NOMO-1 treated with DMSO at 0.1 percent for 48 hours (cell line): ENCODE measurements at regions not wholly inside any gene's neighbourhood (a gene's known extent, or its start where the extent isn't known, plus 50 kb on each side); places are given as distances from the start of the nearest gene placed in this dataset.
A peak's percentile ranks its signal among the peaks of the same experiment; 100 is the strongest.

Experiments used
- DNase-seq: peaks from one replicate; lab custom pipeline; 2025; ENCODE audit not compliant: unreplicated experiment; lab: John Stamatoyannopoulos, UW

- no peak for DNase-seq
These were observed 173.3 kb upstream of the PIEZO2 start for GRCh38 chr18:11322716-11323115.

GRCh38 chr18:11322006-11322405 is 172.6 kb upstream of the PIEZO2 start:
- DNase-seq, result no peak

DNA sequence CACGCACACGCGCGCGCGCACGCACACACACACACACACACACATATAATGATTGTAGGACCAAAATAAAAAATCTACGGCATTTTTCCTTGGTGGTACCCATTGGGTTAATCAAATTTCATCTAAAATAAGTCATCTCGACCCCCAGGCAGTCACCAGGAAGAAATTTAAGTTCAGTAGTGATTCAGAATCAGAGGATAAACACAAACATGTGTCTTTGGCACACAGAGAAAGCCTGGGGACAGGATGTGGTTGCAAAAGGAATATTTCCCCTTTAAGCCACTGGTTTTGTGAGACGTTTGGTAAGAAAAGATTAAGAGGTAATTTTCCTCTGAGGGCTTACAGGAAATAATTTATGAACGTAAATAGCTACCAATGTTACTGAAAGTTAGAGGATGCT is 171.6 kb upstream of the PIEZO2 start:
- peak; percentile 68 for DNase-seq

DNA sequence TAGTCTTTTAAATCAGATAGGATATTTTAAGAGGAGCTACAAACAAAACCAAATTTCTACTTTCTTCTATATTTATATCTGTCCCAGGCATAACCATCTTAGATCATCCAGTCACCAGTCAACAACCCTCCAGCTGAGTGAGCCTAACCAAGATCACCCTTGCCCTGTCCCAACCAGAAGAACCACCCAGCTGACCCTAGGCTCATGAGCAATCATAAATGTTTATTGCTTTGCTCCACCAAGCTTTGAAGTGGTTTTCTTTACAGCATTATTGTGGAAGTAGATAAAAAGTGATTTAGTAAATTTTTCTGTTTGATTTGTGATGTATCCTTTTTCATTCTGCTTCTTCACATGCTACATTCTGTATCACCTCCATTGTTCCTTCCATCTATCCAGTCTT is 167.2 kb upstream of the PIEZO2 start:
- no peak for DNase-seq

DNA sequence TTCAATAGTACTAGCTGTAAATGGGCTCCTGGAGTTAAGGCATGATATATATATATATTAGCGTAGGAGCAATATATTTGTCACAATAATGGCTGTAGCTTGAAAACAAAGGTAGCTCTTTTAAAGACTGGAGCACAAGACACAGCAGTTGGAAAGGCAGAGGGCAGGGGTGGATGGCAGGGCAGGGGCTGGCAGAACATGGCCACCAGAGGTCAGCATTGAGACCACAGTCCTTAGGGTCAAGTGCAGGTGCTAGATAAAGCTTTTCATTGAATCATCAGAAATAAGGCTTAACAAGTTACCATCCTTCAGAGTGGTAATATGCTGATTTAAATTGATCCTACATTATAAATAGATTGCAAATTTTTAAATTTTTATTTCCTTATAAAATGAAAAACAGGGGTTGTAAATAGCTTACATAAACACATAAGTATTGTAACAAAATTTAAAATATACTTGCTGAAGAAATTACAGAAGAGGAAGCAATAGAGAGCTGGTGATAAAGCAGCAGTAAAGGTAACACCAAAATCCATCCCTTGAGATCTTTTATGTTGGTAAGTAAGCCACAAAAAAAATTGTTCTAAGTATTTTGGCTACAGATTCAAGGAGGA is 161.2 kb upstream of the PIEZO2 start:
- DNase-seq, result peak; percentile 53

DNA sequence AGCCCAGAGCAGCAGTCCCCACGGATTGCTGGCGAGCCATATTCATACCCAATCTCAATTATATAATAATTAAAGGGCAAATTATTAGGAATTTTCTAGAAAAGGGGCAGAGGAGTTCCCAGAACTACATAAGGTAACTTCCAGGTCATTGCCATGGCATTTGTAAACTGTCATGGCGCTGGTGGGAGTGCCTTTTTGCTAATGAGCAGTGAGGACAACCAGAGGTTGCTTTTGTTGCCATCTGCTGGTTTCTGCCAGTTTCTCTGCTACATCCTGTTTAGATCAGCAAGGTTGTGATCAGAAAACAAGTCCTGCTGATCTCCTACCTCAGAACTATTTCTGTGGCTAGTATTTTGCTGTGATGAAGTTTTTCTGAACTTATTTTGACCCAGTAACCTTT is 159.8 kb upstream of the PIEZO2 start:
- peak; percentile 18 for DNase-seq

DNA sequence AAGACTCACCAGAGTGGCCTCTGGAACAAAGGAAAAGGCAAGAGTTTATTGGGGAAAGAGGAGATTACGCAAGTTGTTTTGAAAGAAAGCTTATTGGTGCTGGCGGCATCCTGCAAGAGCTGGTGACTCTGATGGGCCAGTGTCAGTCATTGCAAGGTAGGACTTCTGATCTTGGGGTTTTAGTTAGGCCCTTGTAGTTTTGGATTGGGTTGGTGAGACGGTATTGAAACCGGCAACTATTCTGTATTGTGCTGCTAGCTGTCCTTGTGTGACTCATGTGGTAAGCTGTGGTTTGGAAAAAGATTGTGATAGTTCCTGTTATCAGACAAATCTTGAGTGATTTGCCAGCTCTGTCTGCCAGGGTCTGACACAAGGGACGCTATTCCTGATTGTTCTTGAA is 159.1 kb upstream of the PIEZO2 start:
- DNase-seq, result peak; percentile 76

DNA sequence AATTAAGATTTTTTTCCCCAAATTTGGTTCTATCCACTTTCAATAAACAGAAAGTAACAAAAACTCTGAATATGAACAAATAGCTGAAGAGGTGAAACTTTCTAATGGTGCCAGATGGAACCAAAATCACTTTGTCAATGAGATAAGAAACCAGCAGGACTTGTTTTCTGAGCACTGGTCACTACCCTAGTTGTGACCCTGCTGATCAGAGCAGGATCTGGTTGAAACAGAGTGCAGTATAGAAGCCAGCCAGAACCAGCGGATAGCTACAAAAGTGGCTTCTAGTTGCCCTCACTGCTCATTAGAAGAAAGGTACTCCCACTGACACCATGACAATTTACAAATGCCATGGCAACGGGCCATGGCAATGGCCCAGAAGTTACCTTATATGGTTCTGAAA is 158.3 kb upstream of the PIEZO2 start:
- no peak for DNase-seq

DNA sequence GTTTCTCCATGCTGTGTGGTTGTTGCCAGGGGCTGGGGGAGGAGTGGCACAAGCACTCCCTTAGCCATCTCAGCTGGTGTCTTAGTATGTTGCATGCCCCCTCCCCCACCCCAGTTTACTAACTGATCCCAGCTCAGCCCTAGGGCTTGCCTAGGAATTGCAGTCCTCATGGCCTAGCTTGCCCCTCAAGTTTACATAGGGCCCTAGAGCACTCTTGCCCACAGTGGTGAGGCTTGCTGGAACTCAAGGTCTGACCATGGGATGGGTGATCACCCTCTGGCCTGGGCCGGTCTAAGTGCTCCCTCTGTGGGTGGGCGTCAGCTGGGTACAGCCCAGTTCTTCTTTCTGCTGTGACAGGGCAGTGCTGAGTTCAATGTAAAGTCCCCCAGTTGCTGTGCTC is 156.1 kb upstream of the PIEZO2 start:
- no peak for DNase-seq

- DNase-seq, result no peak
These were observed 155.6 kb upstream of the PIEZO2 start for GRCh38 chr18:11304928-11305327.

GRCh38 chr18:11296946-11297345 is 147.6 kb upstream of the PIEZO2 start:
- no peak for DNase-seq

GRCh38 chr18:11293794-11294193 is 144.4 kb upstream of the PIEZO2 start:
- peak; percentile 47 for DNase-seq

GRCh38 chr18:11290786-11291185 is 141.4 kb upstream of the PIEZO2 start:
- DNase-seq, result no peak

DNA sequence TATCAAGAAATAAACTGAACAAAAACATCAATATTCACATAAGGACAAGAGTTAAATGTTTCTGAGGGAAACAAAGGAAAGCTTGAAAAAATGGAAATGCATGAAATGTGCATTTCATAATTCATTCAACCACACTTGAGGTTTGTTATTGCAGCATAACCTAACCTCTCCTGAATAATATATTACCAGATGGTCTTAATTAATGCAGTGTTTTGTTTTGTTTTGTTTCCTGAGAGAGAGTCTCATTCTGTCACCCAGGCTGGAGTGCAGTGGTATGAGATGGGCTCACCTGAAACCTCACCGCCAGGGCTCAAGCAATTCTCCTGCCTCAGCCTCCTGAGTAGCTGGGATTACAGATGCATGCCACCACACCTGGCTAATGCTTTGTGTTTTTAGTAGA is 139.9 kb upstream of the PIEZO2 start:
- no peak for DNase-seq

GRCh38 chr18:11288401-11288800 is 139.0 kb upstream of the PIEZO2 start:
- DNase-seq, result no peak

- DNase-seq, result no peak
These were observed 137.1 kb upstream of the PIEZO2 start for GRCh38 chr18:11286431-11286830.

GRCh38 chr18:11284811-11285210 is 135.4 kb upstream of the PIEZO2 start:
- no peak for DNase-seq

- DNase-seq, result no peak
These were observed 135.0 kb upstream of the PIEZO2 start for GRCh38 chr18:11284349-11284748.

GRCh38 chr18:11283479-11284161 is 134.3 kb upstream of the PIEZO2 start:
- DNase-seq, result no peak

DNA sequence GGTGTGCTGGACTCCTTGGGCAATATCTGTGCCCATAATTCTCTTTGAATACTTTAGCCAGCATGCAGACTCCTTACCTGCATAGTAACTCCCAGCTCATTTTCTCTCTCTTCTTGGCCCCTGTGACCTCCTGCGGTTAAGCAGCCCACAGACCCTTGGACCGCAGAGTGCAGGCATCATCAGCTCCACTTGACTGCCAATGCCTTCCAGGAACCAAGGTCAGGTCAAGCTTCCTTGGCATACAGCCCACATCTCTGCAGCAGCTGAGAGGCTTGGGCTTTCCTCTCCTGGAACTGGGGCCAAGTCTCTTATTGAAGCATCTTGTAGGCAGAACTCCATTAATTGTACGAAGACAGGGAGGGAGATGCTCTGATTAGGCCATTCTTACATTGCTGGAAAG is 130.1 kb upstream of the PIEZO2 start:
- no peak for DNase-seq

DNA sequence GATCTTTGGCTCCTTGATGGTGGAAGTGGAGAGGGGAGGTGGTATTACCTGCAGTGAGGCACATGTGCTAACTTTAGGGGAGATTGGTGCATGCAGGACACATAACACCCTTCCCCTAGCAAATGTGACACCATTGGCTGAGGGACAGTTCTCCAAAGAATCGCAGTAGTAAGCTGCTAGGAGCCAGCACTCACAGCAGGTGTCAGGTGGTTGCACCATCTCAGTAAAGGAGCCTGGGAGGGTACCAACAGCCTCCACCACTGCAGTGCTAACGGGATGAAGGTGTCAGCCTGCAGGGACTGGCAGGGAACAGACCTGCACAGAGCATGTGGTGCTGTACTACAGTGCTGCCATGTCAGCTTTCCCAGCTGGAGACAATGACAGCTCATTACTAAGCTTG is 127.3 kb upstream of the PIEZO2 start:
- no peak for DNase-seq

DNA sequence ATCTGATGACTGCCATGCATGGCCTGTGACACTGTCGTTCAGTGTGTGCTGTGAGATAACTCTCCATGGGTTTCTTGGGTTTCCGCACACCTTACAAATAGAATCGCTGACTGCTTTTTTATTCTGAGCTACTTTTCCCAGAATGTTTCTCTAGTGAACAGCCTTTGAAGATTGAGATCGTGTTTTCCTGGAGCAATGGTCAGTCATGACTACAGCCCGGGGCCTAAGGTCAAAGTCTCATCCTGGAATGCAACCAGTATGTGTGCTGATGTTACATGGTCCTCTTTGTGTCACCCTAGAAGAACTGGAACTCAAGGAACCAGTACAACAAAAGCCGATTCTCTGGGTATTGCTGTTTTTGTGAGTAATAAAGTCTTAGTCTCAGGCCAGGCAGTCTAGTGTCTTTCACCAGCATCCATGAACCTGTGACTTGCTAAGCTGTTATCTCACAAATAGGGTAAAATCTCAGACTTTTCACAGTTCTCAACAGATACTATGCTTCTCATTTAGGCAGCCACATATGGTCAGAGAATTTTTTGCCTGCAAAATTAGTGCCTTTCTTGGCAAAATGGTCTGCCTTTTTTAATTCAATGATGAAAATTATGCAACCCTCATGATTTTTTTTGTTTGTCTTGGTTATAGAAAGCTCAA is 124.9 kb upstream of the PIEZO2 start:
- no peak for DNase-seq

GRCh38 chr18:11272516-11272915 is 123.1 kb upstream of the PIEZO2 start:
- DNase-seq, result no peak
